Adrenal gland (tissue), 5 donors: ENCODE measurements at regions not wholly inside any gene's neighbourhood (a gene's known extent, or its start where the extent isn't known, plus 50 kb on each side); places are given as distances from the start of the nearest gene placed in this dataset.

ENCODE experiments used
- POLR2A ChIP-seq, 2 donors: fragments of 450-650 bp; IDR thresholded peaks; one replicate each; pipeline ENCODE4 v1.6.1; 2017; ENCODE audit warnings: antibody characterized with exemption in 2 of 2, mild to moderate bottlenecking in 2 of 2, moderate library complexity in 1 of 2
- TF ChIP-seq, protein P1 (sequence below), 6 experiments: fragments of 450-650 bp in 4 of 6; fragments of 200-600 bp in 2 of 6; sonication (generic) in 1 of 6; IDR thresholded peaks; 1 replicate in 5 of 6; 2 replicates in 1 of 6; pipeline versions ENCODE4 v1.5.1 to v1.8.0; 2016 to 2021; ENCODE audit warnings: antibody characterized with exemption in 6 of 6, mild to moderate bottlenecking in 2 of 6, moderate library complexity in 1 of 6
- donor health status: DM: no; HTN: no; CAD: no.

DNA sequence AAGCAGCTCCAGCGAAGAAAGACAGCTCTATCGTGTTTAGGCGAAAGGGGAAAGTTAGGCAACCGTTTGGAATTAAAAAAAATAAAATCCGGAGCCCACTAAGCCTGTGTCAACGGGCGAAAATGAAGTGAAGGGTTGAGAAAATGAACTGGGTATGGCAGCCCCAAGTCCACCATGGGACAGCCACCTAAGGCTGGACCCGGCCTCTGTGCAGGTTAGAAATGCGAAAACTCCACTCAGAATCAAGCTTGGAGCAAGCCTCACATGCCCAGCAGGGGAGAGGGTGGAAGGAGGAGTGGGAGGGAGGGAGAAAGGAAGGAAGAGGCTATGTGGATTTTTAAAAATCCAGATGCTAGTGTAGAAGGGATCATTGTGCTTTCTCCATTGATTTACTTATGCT, 101.2 kb downstream of the IRS2 start:
- no peak for TF ChIP-seq POLR2A (IDR thresholded peaks at IDR 0.05)
- TF ChIP-seq, protein P1, sequence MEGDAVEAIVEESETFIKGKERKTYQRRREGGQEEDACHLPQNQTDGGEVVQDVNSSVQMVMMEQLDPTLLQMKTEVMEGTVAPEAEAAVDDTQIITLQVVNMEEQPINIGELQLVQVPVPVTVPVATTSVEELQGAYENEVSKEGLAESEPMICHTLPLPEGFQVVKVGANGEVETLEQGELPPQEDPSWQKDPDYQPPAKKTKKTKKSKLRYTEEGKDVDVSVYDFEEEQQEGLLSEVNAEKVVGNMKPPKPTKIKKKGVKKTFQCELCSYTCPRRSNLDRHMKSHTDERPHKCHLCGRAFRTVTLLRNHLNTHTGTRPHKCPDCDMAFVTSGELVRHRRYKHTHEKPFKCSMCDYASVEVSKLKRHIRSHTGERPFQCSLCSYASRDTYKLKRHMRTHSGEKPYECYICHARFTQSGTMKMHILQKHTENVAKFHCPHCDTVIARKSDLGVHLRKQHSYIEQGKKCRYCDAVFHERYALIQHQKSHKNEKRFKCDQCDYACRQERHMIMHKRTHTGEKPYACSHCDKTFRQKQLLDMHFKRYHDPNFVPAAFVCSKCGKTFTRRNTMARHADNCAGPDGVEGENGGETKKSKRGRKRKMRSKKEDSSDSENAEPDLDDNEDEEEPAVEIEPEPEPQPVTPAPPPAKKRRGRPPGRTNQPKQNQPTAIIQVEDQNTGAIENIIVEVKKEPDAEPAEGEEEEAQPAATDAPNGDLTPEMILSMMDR (IDR thresholded peaks at IDR 0.05), result no peak
